OCI-LY1 (cell line): ENCODE measurements at regions not wholly inside any gene's neighbourhood (a gene's known extent, or its start where the extent isn't known, plus 50 kb on each side); places are given as distances from the start of the nearest gene placed in this dataset.

Source experiments
- EZH2 ChIP-seq: fragments of 200-600 bp; sonication (generic), shearing (Covaris generic); IDR thresholded peaks from 2 replicates; pipeline ENCODE4 v1.8.0; 2017; ENCODE audit warnings: borderline replicate concordance, mixed run types, mild to moderate bottlenecking, antibody characterized with exemption, low read length, moderate library complexity, mixed read lengths
- TF ChIP-seq, protein P1 (sequence below): fragments of 200-600 bp; sonication (generic), shearing (Covaris generic); IDR thresholded peaks from 2 replicates; pipeline ENCODE4 v1.5.1; 2017; ENCODE audit warnings: mild to moderate bottlenecking, antibody characterized with exemption, low read length, moderate library complexity, mixed read lengths

DNA sequence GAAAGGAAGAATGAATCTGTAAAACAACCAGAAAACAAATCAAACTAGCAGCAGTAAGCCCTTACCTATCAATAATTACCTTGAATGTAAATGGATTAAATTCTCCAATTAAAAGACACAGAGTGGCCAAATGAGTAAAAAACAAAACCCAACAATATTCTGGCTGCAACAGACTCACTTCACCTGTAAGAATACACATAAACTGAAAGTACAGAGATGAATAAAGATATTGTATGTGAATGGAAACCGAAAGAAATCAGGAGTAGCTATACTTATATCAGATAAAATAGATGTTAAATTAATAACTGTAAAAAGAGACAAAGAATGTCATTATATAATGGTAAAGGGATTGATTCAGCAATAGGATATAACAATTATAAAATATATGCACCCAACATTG lies 514.5 kb upstream of the DPPA4 start:
- TF ChIP-seq, protein P1, sequence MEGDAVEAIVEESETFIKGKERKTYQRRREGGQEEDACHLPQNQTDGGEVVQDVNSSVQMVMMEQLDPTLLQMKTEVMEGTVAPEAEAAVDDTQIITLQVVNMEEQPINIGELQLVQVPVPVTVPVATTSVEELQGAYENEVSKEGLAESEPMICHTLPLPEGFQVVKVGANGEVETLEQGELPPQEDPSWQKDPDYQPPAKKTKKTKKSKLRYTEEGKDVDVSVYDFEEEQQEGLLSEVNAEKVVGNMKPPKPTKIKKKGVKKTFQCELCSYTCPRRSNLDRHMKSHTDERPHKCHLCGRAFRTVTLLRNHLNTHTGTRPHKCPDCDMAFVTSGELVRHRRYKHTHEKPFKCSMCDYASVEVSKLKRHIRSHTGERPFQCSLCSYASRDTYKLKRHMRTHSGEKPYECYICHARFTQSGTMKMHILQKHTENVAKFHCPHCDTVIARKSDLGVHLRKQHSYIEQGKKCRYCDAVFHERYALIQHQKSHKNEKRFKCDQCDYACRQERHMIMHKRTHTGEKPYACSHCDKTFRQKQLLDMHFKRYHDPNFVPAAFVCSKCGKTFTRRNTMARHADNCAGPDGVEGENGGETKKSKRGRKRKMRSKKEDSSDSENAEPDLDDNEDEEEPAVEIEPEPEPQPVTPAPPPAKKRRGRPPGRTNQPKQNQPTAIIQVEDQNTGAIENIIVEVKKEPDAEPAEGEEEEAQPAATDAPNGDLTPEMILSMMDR, result no peak
- TF ChIP-seq EZH2, result no peak
